Esophagus squamous epithelium (tissue), 5 donors: ENCODE measurements at regions not wholly inside any gene's neighbourhood (a gene's known extent, or its start where the extent isn't known, plus 50 kb on each side); places are given as distances from the start of the nearest gene placed in this dataset.

Experiments used
- DNase-seq: peaks from one replicate; lab custom pipeline; 2025; lab: John Stamatoyannopoulos, UW
- H3K27ac ChIP-seq, 4 donors: fragments of 200-600 bp; sonication (generic); one replicate each; pipeline ENCODE4 v1.5.1; 2016 to 2019; ENCODE audit warnings: mild to moderate bottlenecking in 1 of 4
- H3K27me3 ChIP-seq, 4 donors: fragments of 200-600 bp; sonication (generic); 1 replicate in 3 of 4; 2 replicates in 1 of 4; pipeline versions ENCODE4 v1.5.1 to v1.6.0; 2017 to 2021; ENCODE audit warnings: antibody characterized with exemption in 1 of 4
- H3K36me3 ChIP-seq, 3 donors: fragments of 200-600 bp; sonication (generic); one replicate each; pipeline ENCODE4 v1.5.1; 2016 to 2019
- H3K4me1 ChIP-seq, 3 donors: fragments of 200-600 bp; sonication (generic); one replicate each; pipeline ENCODE4 v1.5.1; 2017 to 2019
- H3K4me3 ChIP-seq, 4 donors: fragments of 200-600 bp; sonication (generic); 1 replicate in 3 of 4; 2 replicates in 1 of 4; pipeline ENCODE4 v1.5.1; 2016 to 2019; ENCODE audit warnings: mild to moderate bottlenecking in 2 of 4, moderate library complexity in 1 of 4
- H3K9me3 ChIP-seq, 3 donors: fragments of 200-600 bp; sonication (generic); one replicate each; pipeline ENCODE4 v1.5.1; 2016 to 2019
- CTCF ChIP-seq, 6 experiments: fragments of 450-650 bp in 4 of 6; fragments of 200-600 bp in 2 of 6; sonication (generic) in 2 of 6; IDR thresholded peaks; one replicate each; pipeline ENCODE4 v1.5.1; 2016 to 2019; ENCODE audit warnings: antibody characterized with exemption in 6 of 6, mild to moderate bottlenecking in 4 of 6, moderate library complexity in 4 of 6
- POLR2A ChIP-seq, 4 donors: fragments of 450-650 bp; IDR thresholded peaks; one replicate each; pipeline ENCODE4 v1.6.1; 2017; ENCODE audit warnings: antibody characterized with exemption in 4 of 4, mild to moderate bottlenecking in 4 of 4, moderate library complexity in 3 of 4
- WGBS, 2 donors: methylation state at CpG; one replicate each; pipeline ENCODE4 v1.1.5; 2018; 5-methylcytosine and 5-hydroxymethylcytosine counted together
- intact Hi-C: fragments of 100-400 bp; cut with DNase I; formaldehyde crosslinking; loops from one replicate; pipeline ENCODE4 v1.15.0; 2022
- donor health status: DM: yes; HTN: yes; CAD: no.

GRCh38 chr4:24476282-24476681 is 108.1 kb downstream of the DHX15 start:
- peaks cover 0 to 53% (median 0%) of the 10 kb centered on the region in 4 donors for H3K27me3 ChIP-seq
- 40 to 49% methylated on average over 4 of the region's 4 CpGs for WGBS, 2 donors
- DNase-seq, result no peak
- no peaks in the 10 kb centered on the region for H3K36me3 ChIP-seq
- H3K27ac ChIP-seq, result no peak overlapping the region
- H3K4me1 ChIP-seq, result peaks cover 12 to 24% (median 16%) of the 10 kb centered on the region in 3 donors
- intact Hi-C loops, result no loop called here
- no peaks in the 10 kb centered on the region for H3K9me3 ChIP-seq
- no peak overlapping the region for H3K4me3 ChIP-seq
- TF ChIP-seq POLR2A (IDR thresholded peaks at IDR 0.05) (no peak), CTCF (IDR thresholded peaks at IDR 0.05) (peak; percentile 13 to 62 (median 42))

GRCh38 chr4:24475756-24476155 is 108.6 kb downstream of the DHX15 start:
- H3K27ac ChIP-seq, result no peak overlapping the region
- H3K36me3 ChIP-seq, result no peaks in the 10 kb centered on the region
- no peak for DNase-seq
- intact Hi-C loops, result no loop called here
- TF ChIP-seq POLR2A (IDR thresholded peaks at IDR 0.05) (no peak), CTCF (IDR thresholded peaks at IDR 0.05) (no peak)
- H3K27me3 ChIP-seq, result peaks cover 0 to 59% (median under 1%) of the 10 kb centered on the region in 4 donors
- H3K4me1 ChIP-seq, result peaks cover 13 to 29% (median 21%) of the 10 kb centered on the region in 3 donors
- H3K9me3 ChIP-seq, result no peaks in the 10 kb centered on the region
- 70 to 82% methylated on average over 3 of the region's 3 CpGs for WGBS, 2 donors
- no peak overlapping the region for H3K4me3 ChIP-seq

- DNase-seq, result no peak
- intact Hi-C loops, result no loop called here
- TF ChIP-seq POLR2A (IDR thresholded peaks at IDR 0.05), result no peak
- no peak for TF ChIP-seq CTCF (IDR thresholded peaks at IDR 0.05)
- peaks cover 0 to 70% (median 2%) of the 10 kb centered on the region in 4 donors for H3K27me3 ChIP-seq
- peak overlapping the region in 3 of 4 donors; percentile 46 to 84 (median 77) for H3K27ac ChIP-seq
- 0 to 2% methylated on average over 10 to 13 of the region's 13 CpGs for WGBS, 2 donors
- no peaks in the 10 kb centered on the region for H3K9me3 ChIP-seq
- H3K36me3 ChIP-seq, result no peaks in the 10 kb centered on the region
- H3K4me3 ChIP-seq, result peak overlapping the region; percentile 40 to 78 (median 58)
- peaks cover 21 to 46% (median 24%) of the 10 kb centered on the region in 3 donors for H3K4me1 ChIP-seq
Measured at GRCh38 chr4:24473309-24473721, 111.0 kb downstream of the DHX15 start.

- peaks cover 21 to 46% (median 24%) of the 10 kb centered on the region in 3 donors for H3K4me1 ChIP-seq
- peak; percentile 16 for DNase-seq
- H3K27ac ChIP-seq, result peak overlapping the region; percentile 46 to 84 (median 80)
- intact Hi-C loops, result no loop called here
- H3K9me3 ChIP-seq, result no peaks in the 10 kb centered on the region
- H3K4me3 ChIP-seq, result peak overlapping the region; percentile 40 to 78 (median 58)
- peaks cover 0 to 70% (median 2%) of the 10 kb centered on the region in 4 donors for H3K27me3 ChIP-seq
- WGBS, 2 donors, result 1% methylated on average over 22 to 62 of the region's 93 CpGs
- no peaks in the 10 kb centered on the region for H3K36me3 ChIP-seq
- peak in 2 of 4 donors; percentile 9 to 21 for TF ChIP-seq POLR2A (IDR thresholded peaks at IDR 0.05)
- peak in 5 of 6 experiments; percentile 32 to 65 (median 59) for TF ChIP-seq CTCF (IDR thresholded peaks at IDR 0.05)
Measured at GRCh38 chr4:24472514-24473308, 111.6 kb downstream of the DHX15 start.

- Histone ChIP-seq H3K9me3 (no peaks in the 10 kb centered on the region), H3K27ac (peak overlapping the region; percentile 46 to 84 (median 80)), H3K4me3 (peak overlapping the region; percentile 40 to 78 (median 58)), H3K36me3 (no peaks in the 10 kb centered on the region), H3K27me3 (peaks cover 0 to 68% (median 2%) of the 10 kb centered on the region in 4 donors), H3K4me1 (peaks cover 21 to 46% (median 24%) of the 10 kb centered on the region in 3 donors)
- no peak for DNase-seq
- TF ChIP-seq POLR2A (IDR thresholded peaks at IDR 0.05) (no peak), CTCF (IDR thresholded peaks at IDR 0.05) (no peak)
- WGBS, 2 donors, result 0% methylated on average over 2 of the region's 21 CpGs
- intact Hi-C loops, result no loop called here
Measured at GRCh38 chr4:24472161-24472510, 112.2 kb downstream of the DHX15 start.
